OCI-LY3 (cell line): ENCODE measurements at regions not wholly inside any gene's neighbourhood (a gene's known extent, or its start where the extent isn't known, plus 50 kb on each side); places are given as distances from the start of the nearest gene placed in this dataset.

Experiments
- H2AFZ ChIP-seq: fragments of 200-600, 300-600 bp; shearing (Covaris generic); 2 replicates; pipeline ENCODE4 v1.6.0; 2014; ENCODE audit warnings: antibody characterized with exemption, low read depth, low read length
- H3K27ac ChIP-seq: fragments of 200-600, 300-600 bp; sonication (generic); 2 replicates; pipeline ENCODE4 v1.5.1; 2014; ENCODE audit warnings: mild to moderate bottlenecking, low read length, moderate library complexity, mixed read lengths
- H3K27me3 ChIP-seq: fragments of 200-600, 300-600 bp; sonication (generic); 2 replicates; pipeline ENCODE4 v1.6.1; 2014; ENCODE audit warnings: low read depth, low read length, mixed read lengths
- H3K36me3 ChIP-seq: fragments of 200-600, 300-600 bp; sonication (generic); replicated peaks from 2 replicates; pipeline ENCODE3; 2014; ENCODE audit warnings: low read depth, low read length, mixed read lengths
- H3K4me1 ChIP-seq: fragments of 300-600, 200-600 bp; sonication (generic); 2 replicates; pipeline ENCODE4 v1.6.1; 2014; ENCODE audit warnings: low read length, mixed read lengths
- H3K4me2 ChIP-seq: fragments of 200-600, 300-600 bp; sonication (generic); 2 replicates; pipeline ENCODE4 v1.6.1; 2014; ENCODE audit warnings: low read length, mixed read lengths
- H3K4me3 ChIP-seq: fragments of 300-600, 200-600 bp; sonication (generic); 2 replicates; pipeline ENCODE4 v1.5.1; 2014; ENCODE audit warnings: antibody characterized with exemption, mild to moderate bottlenecking, low read length, moderate library complexity
- H3K79me2 ChIP-seq: fragments of 300-600, 200-600 bp; shearing (Covaris generic); 2 replicates; pipeline ENCODE4 v1.6.1; 2014; ENCODE audit warnings: mild to moderate bottlenecking, low read length, mixed read lengths
- H3K9ac ChIP-seq: fragments of 300-600, 200-600 bp; shearing (Covaris generic); 2 replicates; pipeline ENCODE4 v1.6.0; 2014; ENCODE audit warnings: mild to moderate bottlenecking, low read length, moderate library complexity
- H3K9me3 ChIP-seq: fragments of 200-600, 300-600 bp; shearing (Covaris generic); 2 replicates; pipeline ENCODE4 v1.6.1; 2014; ENCODE audit warnings: low read length, mixed read lengths; ENCODE audit not compliant: insufficient read depth
- H4K20me1 ChIP-seq: fragments of 200-600, 300-600 bp; sonication (generic); 2 replicates; pipeline ENCODE4 v1.6.1; 2016; ENCODE audit warnings: low read length, mixed read lengths; ENCODE audit not compliant: insufficient read depth
- CTCF ChIP-seq: fragments of 200-600, 300-600 bp; sonication (generic); IDR thresholded peaks from 2 replicates; pipeline ENCODE4 v1.5.1; 2014; ENCODE audit warnings: antibody characterized with exemption, low read length, low read depth
- EZH2phosphoT487 ChIP-seq: fragments of 200-600 bp; shearing (Covaris generic); IDR thresholded peaks from 2 replicates; pipeline ENCODE4 v1.6.1; 2018; ENCODE audit warnings: antibody characterized with exemption, mixed run types, low read depth

GRCh38 chr16:79282806-79283205 is 317.7 kb downstream of the MAF start:
- H3K79me2 ChIP-seq: no peaks in the 10 kb centered on the region
- peaks cover 80% of the 10 kb centered on the region for H4K20me1 ChIP-seq
- no peak overlapping the region for H3K4me3 ChIP-seq
- H3K4me2 ChIP-seq: no peak overlapping the region
- H2AFZ ChIP-seq: no peak overlapping the region
- no peak overlapping the region for H3K27ac ChIP-seq
- no peak overlapping the region for H3K9ac ChIP-seq
- peaks cover 14% of the 10 kb centered on the region for H3K4me1 ChIP-seq
- H3K9me3 ChIP-seq: peaks cover 2% of the 10 kb centered on the region; the same call in 1 of the 2 replicates
- H3K27me3 ChIP-seq: peaks cover 93% of the 10 kb centered on the region
- no peak for TF ChIP-seq CTCF
- TF ChIP-seq EZH2phosphoT487: no peak
- H3K36me3 ChIP-seq: no peaks in the 10 kb centered on the region

- Histone ChIP-seq H3K27ac (no peak overlapping the region), H3K4me1 (no peaks in the 10 kb centered on the region), H2AFZ (no peak overlapping the region), H3K4me3 (no peak overlapping the region), H3K4me2 (no peak overlapping the region), H3K36me3 (no peaks in the 10 kb centered on the region), H3K79me2 (no peaks in the 10 kb centered on the region), H4K20me1 (peaks cover 78% of the 10 kb centered on the region), H3K9me3 (peaks cover 2% of the 10 kb centered on the region; the same call in 1 of the 2 replicates), H3K27me3 (peaks cover 94% of the 10 kb centered on the region), H3K9ac (no peak overlapping the region)
- TF ChIP-seq CTCF: no peak
- no peak for TF ChIP-seq EZH2phosphoT487
These were observed 322.0 kb downstream of the MAF start for GRCh38 chr16:79278506-79278905.

GRCh38 chr16:79276501-79276900 is 324.0 kb downstream of the MAF start:
- Histone ChIP-seq H3K9ac (no peak overlapping the region), H3K4me2 (no peak overlapping the region), H4K20me1 (peaks cover 86% of the 10 kb centered on the region), H3K27ac (no peak overlapping the region), H2AFZ (no peak overlapping the region), H3K4me3 (no peak overlapping the region), H3K27me3 (peaks cover 94% of the 10 kb centered on the region), H3K9me3 (no peaks in the 10 kb centered on the region), H3K79me2 (no peaks in the 10 kb centered on the region), H3K4me1 (no peaks in the 10 kb centered on the region), H3K36me3 (no peaks in the 10 kb centered on the region)
- TF ChIP-seq EZH2phosphoT487: no peak

- TF ChIP-seq CTCF (no peak), EZH2phosphoT487 (no peak)
These were observed 326.3 kb downstream of the MAF start for GRCh38 chr16:79274264-79274663.

More at GRCh38 chr16:79274264-79274663, 326.3 kb downstream of the MAF start:
- Histone ChIP-seq H3K9ac (no peak overlapping the region), H4K20me1 (peaks cover 78% of the 10 kb centered on the region), H3K36me3 (no peaks in the 10 kb centered on the region), H3K27me3 (peaks cover 88% of the 10 kb centered on the region), H3K27ac (no peak overlapping the region), H3K4me1 (peaks cover 10% of the 10 kb centered on the region), H2AFZ (no peak overlapping the region), H3K9me3 (no peaks in the 10 kb centered on the region), H3K4me3 (no peak overlapping the region), H3K79me2 (no peaks in the 10 kb centered on the region), H3K4me2 (no peak overlapping the region)
